ENCODE measurements at regions not wholly inside any gene's neighbourhood (a gene's known extent, or its start where the extent isn't known, plus 50 kb on each side); places are given as distances from the start of the nearest gene placed in this dataset.

- in situ Hi-C loops (cut with MboI; ENCODE audit: low sequenced_read_pairs) = no loop called here
- intact Hi-C loops (cut with micrococcal nuclease) = no loop called here
- Histone ChIP-seq H3K36me3 (ENCODE audit: control insufficient read depth, insufficient read depth, low read length) (no peaks in the 10 kb centered on the region), H2BK20ac (ENCODE audit: low read depth, low read length) (no peak overlapping the region), H2AFZ (replicated peaks; ENCODE audit: low read length, poor library complexity) (no peak overlapping the region), H3K14ac (replicated peaks; ENCODE audit: low read depth, low read length) (no peak overlapping the region), H3K4me3 (ENCODE audit: insufficient read depth, low read depth, low read length) (no peak overlapping the region), H3K56ac (ENCODE audit: extremely low read depth, insufficient read depth, low read length) (no peak overlapping the region), H4K20me1 (ENCODE audit: insufficient read depth, low read length) (no peaks in the 10 kb centered on the region), H3K18ac (ENCODE audit: low read depth, low read length) (no peak overlapping the region), H3K4ac (ENCODE audit: low read depth, low read length) (no peak overlapping the region), H2BK15ac (ENCODE audit: low read depth, low read length) (no peak overlapping the region), H4K91ac (ENCODE audit: insufficient read depth, low read depth, low read length) (no peak overlapping the region), H2AK5ac (ENCODE audit: low read depth, low read length) (no peak overlapping the region), H3K23ac (ENCODE audit: low read depth, low read length) (no peak overlapping the region), H3K27me3 (ENCODE audit: control insufficient read depth, insufficient read depth, low read length) (no peaks in the 10 kb centered on the region), H3K9me3 (ENCODE audit: control insufficient read depth, insufficient read depth, low read length) (no peaks in the 10 kb centered on the region; the same call in 1 of the 2 replicates), H2AK9ac (replicated peaks; ENCODE audit: low read depth, low read length, poor library complexity) (no peak overlapping the region), H2BK120ac (ENCODE audit: low read depth, low read length) (no peak overlapping the region), H2BK5ac (ENCODE audit: low read depth, low read length, poor library complexity, severe bottlenecking) (no peak overlapping the region), H3K4me2 (ENCODE audit: low read depth, low read length) (no peak overlapping the region), H4K5ac (ENCODE audit: low read depth, low read length) (no peak overlapping the region), H3K27ac (ENCODE audit: insufficient read depth, low read length) (no peak overlapping the region), H3K9me1 (ENCODE audit: insufficient read depth, low read length) (no peaks in the 10 kb centered on the region), H3K9ac (ENCODE audit: low read depth, low read length) (no peak overlapping the region), H3K4me1 (ENCODE audit: control insufficient read depth, insufficient read depth, low read length) (no peaks in the 10 kb centered on the region), H4K8ac (ENCODE audit: low read depth in 2 of 2, low read length in 2 of 2) (no peak overlapping the region), H3K79me1 (ENCODE audit: low read depth in 1 of 2, low read length in 2 of 2) (no peaks in the 10 kb centered on the region)
- CTCF ChIA-PET = no interaction called here
- POLR2A ChIA-PET (ENCODE audit: unreplicated experiment) = no interaction called here
- no peak for TF ChIP-seq CTCF (conservative IDR thresholded peaks at IDR 0.05; ENCODE audit: low read depth, low read length)
- no peak for TF ChIP-seq POLR2A (IDR thresholded peaks at IDR 0.05; ENCODE audit: low read depth, low read length)
- no peak for TF ChIP-seq RAD21 (IDR thresholded peaks at IDR 0.05; ENCODE audit: low read length)
- no peak for ATAC-seq (ENCODE audit: low read depth)
- dilution Hi-C loops (cut with HindIII; ENCODE audit: low sequenced_read_pairs, unreplicated experiment) = no loop called here
- no TSS peak for BruUV-seq (replicated peaks)
- DNase-seq = no peak
These were observed 144.4 kb upstream of the NRIP1 start for GRCh38 chr21:15209224-15209623.

Measured in IMR-90 (cell line).